Calu3 (cell line): ENCODE measurements at regions not wholly inside any gene's neighbourhood (a gene's known extent, or its start where the extent isn't known, plus 50 kb on each side); places are given as distances from the start of the nearest gene placed in this dataset.
"Not testable (repeated sequence)": the region's sequence is repeated elsewhere in the genome, so short reads cannot be mapped to it uniquely, and the experiment has no call there.

Experiments used
- BruUV-seq: library from RNA; stranded (reverse); fragments of 400-500 nt; replicated peaks from 2 replicates; lab custom pipeline; 2021; lab: Mats Ljungman, UMichigan
- CTCF ChIA-PET: fragments of 300-600 bp; sonication (Branson Sonifier 250); formaldehyde crosslinking; loops from one replicate; lab custom pipeline; 2022; ENCODE audit warnings: antibody characterized with exemption; lab: Charles Lee
- DNase-seq: peaks from one replicate; pipeline ENCODE4 v3.0.0; 2022
- H3K27ac Mint-ChIP-seq: one replicate; pipeline ENCODE4 v1.8.0; 2022; ENCODE audit warnings: mixed read lengths; ENCODE audit not compliant: unreplicated experiment
- H3K27me3 Mint-ChIP-seq: one replicate; pipeline ENCODE4 v1.8.0; 2022; ENCODE audit warnings: mixed read lengths; ENCODE audit not compliant: unreplicated experiment
- H3K36me3 Mint-ChIP-seq: one replicate; pipeline ENCODE4 v1.8.0; 2022; ENCODE audit warnings: mild to moderate bottlenecking, moderate library complexity, mixed read lengths; ENCODE audit not compliant: insufficient read depth, unreplicated experiment
- H3K4me1 Mint-ChIP-seq: one replicate; pipeline ENCODE4 v1.8.0; 2022; ENCODE audit warnings: mild to moderate bottlenecking, low read depth, mixed read lengths; ENCODE audit not compliant: unreplicated experiment
- H3K4me3 Mint-ChIP-seq: one replicate; pipeline ENCODE4 v1.8.0; 2022; ENCODE audit warnings: mild to moderate bottlenecking, low read depth, moderate library complexity, mixed read lengths; ENCODE audit not compliant: unreplicated experiment
- H3K9me3 Mint-ChIP-seq: one replicate; pipeline ENCODE4 v1.8.0; 2022; ENCODE audit warnings: low read depth, mixed read lengths; ENCODE audit not compliant: unreplicated experiment
- CTCF ChIP-seq: fragments of 200-600 bp; IDR thresholded peaks from one replicate; pipeline ENCODE4 v1.8.0; 2022; ENCODE audit warnings: antibody characterized with exemption; ENCODE audit not compliant: unreplicated experiment
- intact Hi-C: fragments of 100-400 bp; cut with micrococcal nuclease; formaldehyde crosslinking; loops from one replicate; pipeline ENCODE4 v1.10.0; 2022; ENCODE audit not compliant: unreplicated experiment

GRCh38 chr19:20313894-20314293, 146.9 kb downstream of the ZNF486 start:
- no peaks in the 10 kb centered on the region for H3K9me3 Mint-ChIP-seq
- no peak overlapping the region for H3K4me3 Mint-ChIP-seq
- H3K36me3 Mint-ChIP-seq, result no peaks in the 10 kb centered on the region
- BruUV-seq, result no TSS peak
- no peak for TF ChIP-seq CTCF
- intact Hi-C loops, result no loop called here
- H3K4me1 Mint-ChIP-seq, result no peaks in the 10 kb centered on the region
- CTCF ChIA-PET, result no interaction called here
- DNase-seq, result no peak
- H3K27ac Mint-ChIP-seq, result no peak overlapping the region
- H3K27me3 Mint-ChIP-seq, result no peaks in the 10 kb centered on the region

GRCh38 chr19:20307127-20307526, 140.1 kb downstream of the ZNF486 start:
- CTCF ChIA-PET, result no interaction called here
- no peaks in the 10 kb centered on the region for H3K27me3 Mint-ChIP-seq
- intact Hi-C loops, result no loop called here
- no peak for TF ChIP-seq CTCF
- no peaks in the 10 kb centered on the region for H3K4me1 Mint-ChIP-seq
- H3K27ac Mint-ChIP-seq, result no peak overlapping the region
- DNase-seq, result no peak
- no peaks in the 10 kb centered on the region for H3K9me3 Mint-ChIP-seq
- H3K36me3 Mint-ChIP-seq, result no peaks in the 10 kb centered on the region
- BruUV-seq, result no TSS peak
- no peak overlapping the region for H3K4me3 Mint-ChIP-seq

GRCh38 chr19:20296314-20296713, 129.3 kb downstream of the ZNF486 start:
- H3K4me1 Mint-ChIP-seq, DNase-seq, intact Hi-C loops, BruUV-seq, CTCF ChIA-PET, H3K9me3 Mint-ChIP-seq, H3K27ac Mint-ChIP-seq, H3K36me3 Mint-ChIP-seq, H3K4me3 Mint-ChIP-seq, H3K27me3 Mint-ChIP-seq: not testable (repeated sequence)

- BruUV-seq, result no TSS peak
- no peak for DNase-seq
- Mint-ChIP-seq H3K36me3 (no peaks in the 10 kb centered on the region), H3K27me3 (no peaks in the 10 kb centered on the region), H3K9me3 (no peaks in the 10 kb centered on the region), H3K27ac (no peak overlapping the region), H3K4me3 (no peak overlapping the region), H3K4me1 (no peaks in the 10 kb centered on the region)
- no peak for TF ChIP-seq CTCF
- CTCF ChIA-PET, result no interaction called here
- intact Hi-C loops, result no loop called here
These were observed 127.2 kb downstream of the ZNF486 start for GRCh38 chr19:20294181-20294580.

- H3K36me3 Mint-ChIP-seq, intact Hi-C loops, H3K4me1 Mint-ChIP-seq, H3K27ac Mint-ChIP-seq, H3K27me3 Mint-ChIP-seq, H3K9me3 Mint-ChIP-seq, CTCF ChIA-PET, BruUV-seq, DNase-seq, H3K4me3 Mint-ChIP-seq: not testable (repeated sequence)
These were observed 125.5 kb downstream of the ZNF486 start for GRCh38 chr19:20292520-20292919.
